Vagina (tissue), 2 donors: ENCODE measurements at regions not wholly inside any gene's neighbourhood (a gene's known extent, or its start where the extent isn't known, plus 50 kb on each side); places are given as distances from the start of the nearest gene placed in this dataset.

ENCODE experiments used
- DNase-seq, 2 donors: peaks; one replicate each; pipeline ENCODE4 v3.0.0-alpha.2; 2017; ENCODE audit errors: extremely low spot score in 2 of 2
- H3K27ac ChIP-seq: fragments of 200-600 bp; sonication (generic); one replicate; pipeline ENCODE4 v1.5.1; 2019
- H3K27me3 ChIP-seq: fragments of 200-600 bp; sonication (generic); one replicate; pipeline ENCODE4 v1.5.1; 2019
- H3K36me3 ChIP-seq, 2 donors: fragments of 200-600 bp; sonication (generic); one replicate each; pipeline ENCODE4 v1.5.1; 2017 to 2019
- H3K4me1 ChIP-seq: fragments of 200-600 bp; sonication (generic); one replicate; pipeline ENCODE4 v1.5.1; 2019
- H3K4me3 ChIP-seq, 2 donors: fragments of 200-600 bp; sonication (generic); 1 replicate in 1 of 2; 2 replicates in 1 of 2; pipeline ENCODE4 v1.5.1; 2016 to 2019
- H3K9me3 ChIP-seq: fragments of 200-600 bp; sonication (generic); one replicate; pipeline ENCODE4 v1.5.1; 2019
- CTCF ChIP-seq, 3 experiments: fragments of 450-650 bp in 2 of 3; fragments of 200-600 bp in 1 of 3; sonication (generic) in 1 of 3; IDR thresholded peaks; one replicate each; pipeline ENCODE4 v1.5.1; 2017 to 2019; ENCODE audit warnings: antibody characterized with exemption in 3 of 3, mild to moderate bottlenecking in 2 of 3, moderate library complexity in 2 of 3
- POLR2A ChIP-seq, 2 donors: fragments of 450-650 bp; IDR thresholded peaks; one replicate each; pipeline ENCODE4 v1.6.1; 2017; ENCODE audit warnings: antibody characterized with exemption in 2 of 2, mild to moderate bottlenecking in 2 of 2, moderate library complexity in 2 of 2
- POLR2AphosphoS5 ChIP-seq, 2 donors: sonication (generic); formaldehyde crosslinking; IDR thresholded peaks; one replicate each; pipeline ENCODE4 v1.9.0; 2017; ENCODE audit warnings: antibody characterized with exemption in 2 of 2, mild to moderate bottlenecking in 2 of 2, low read depth in 1 of 2; ENCODE audit not compliant: insufficient read depth in 1 of 2
- intact Hi-C: fragments of 100-400 bp; cut with DNase I; formaldehyde crosslinking; loops from one replicate; pipeline ENCODE4 v1.15.1; 2023

- H3K9me3 ChIP-seq = no peaks in the 10 kb centered on the region
- intact Hi-C loops = no loop called here
- TF ChIP-seq POLR2AphosphoS5 (IDR thresholded peaks at IDR 0.05; ENCODE audit: insufficient read depth in 1 of 2, low read depth in 1 of 2) (no peak), CTCF (IDR thresholded peaks at IDR 0.05) (no peak), POLR2A (IDR thresholded peaks at IDR 0.05) (no peak)
- H3K27ac ChIP-seq = no peak overlapping the region
- no peaks in the 10 kb centered on the region for H3K4me1 ChIP-seq
- no peak overlapping the region for H3K4me3 ChIP-seq
- no peak for DNase-seq
- no peaks in the 10 kb centered on the region for H3K36me3 ChIP-seq
- H3K27me3 ChIP-seq = no peaks in the 10 kb centered on the region
Measured at GRCh38 chrX:11970578-11971359, 167.5 kb upstream of the FRMPD4 start.

GRCh38 chrX:11976663-11977062 lies 161.6 kb upstream of the FRMPD4 start:
- H3K27ac ChIP-seq = no peak overlapping the region
- H3K27me3 ChIP-seq = no peaks in the 10 kb centered on the region
- DNase-seq = no peak
- H3K4me3 ChIP-seq = no peak overlapping the region
- TF ChIP-seq CTCF (IDR thresholded peaks at IDR 0.05) = no peak
- H3K36me3 ChIP-seq = no peaks in the 10 kb centered on the region
- H3K4me1 ChIP-seq = no peaks in the 10 kb centered on the region
- H3K9me3 ChIP-seq = no peaks in the 10 kb centered on the region
- intact Hi-C loops = no loop called here

- H3K4me1 ChIP-seq = no peaks in the 10 kb centered on the region
- no peak for DNase-seq
- no peaks in the 10 kb centered on the region for H3K36me3 ChIP-seq
- intact Hi-C loops = no loop called here
- no peaks in the 10 kb centered on the region for H3K27me3 ChIP-seq
- H3K27ac ChIP-seq = no peak overlapping the region
- H3K4me3 ChIP-seq = no peak overlapping the region
- TF ChIP-seq POLR2A (IDR thresholded peaks at IDR 0.05) = no peak
- TF ChIP-seq POLR2AphosphoS5 (IDR thresholded peaks at IDR 0.05; ENCODE audit: insufficient read depth in 1 of 2, low read depth in 1 of 2) = no peak
- TF ChIP-seq CTCF (IDR thresholded peaks at IDR 0.05) = no peak
- no peaks in the 10 kb centered on the region for H3K9me3 ChIP-seq
Measured at GRCh38 chrX:11992271-11992670, 146.0 kb upstream of the FRMPD4 start.

GRCh38 chrX:11995146-11995545 lies 143.1 kb upstream of the FRMPD4 start:
- Histone ChIP-seq H3K9me3 (no peaks in the 10 kb centered on the region), H3K36me3 (no peaks in the 10 kb centered on the region), H3K27ac (no peak overlapping the region), H3K4me1 (no peaks in the 10 kb centered on the region), H3K27me3 (no peaks in the 10 kb centered on the region), H3K4me3 (no peak overlapping the region)
- intact Hi-C loops = no loop called here
- no peak for TF ChIP-seq POLR2A (IDR thresholded peaks at IDR 0.05)
- no peak for TF ChIP-seq CTCF (IDR thresholded peaks at IDR 0.05)
- no peak for TF ChIP-seq POLR2AphosphoS5 (IDR thresholded peaks at IDR 0.05; ENCODE audit: insufficient read depth in 1 of 2, low read depth in 1 of 2)
- no peak for DNase-seq

GRCh38 chrX:11996810-11997209 lies 141.5 kb upstream of the FRMPD4 start:
- Histone ChIP-seq H3K4me3 (no peak overlapping the region), H3K9me3 (no peaks in the 10 kb centered on the region), H3K36me3 (no peaks in the 10 kb centered on the region), H3K4me1 (no peaks in the 10 kb centered on the region), H3K27me3 (no peaks in the 10 kb centered on the region), H3K27ac (no peak overlapping the region)
- no peak for TF ChIP-seq CTCF (IDR thresholded peaks at IDR 0.05)
- TF ChIP-seq POLR2AphosphoS5 (IDR thresholded peaks at IDR 0.05; ENCODE audit: insufficient read depth in 1 of 2, low read depth in 1 of 2) = no peak
- no peak for TF ChIP-seq POLR2A (IDR thresholded peaks at IDR 0.05)
- DNase-seq = no peak
- intact Hi-C loops = no loop called here
